NCI-H146 treated with DMSO at 0.1 percent for 48 hours (cell line): ENCODE measurements at regions not wholly inside any gene's neighbourhood (a gene's known extent, or its start where the extent isn't known, plus 50 kb on each side); places are given as distances from the start of the nearest gene placed in this dataset.

Experiments used
- DNase-seq: peaks from one replicate; lab custom pipeline; 2025; ENCODE audit not compliant: unreplicated experiment; lab: John Stamatoyannopoulos, UW

DNA sequence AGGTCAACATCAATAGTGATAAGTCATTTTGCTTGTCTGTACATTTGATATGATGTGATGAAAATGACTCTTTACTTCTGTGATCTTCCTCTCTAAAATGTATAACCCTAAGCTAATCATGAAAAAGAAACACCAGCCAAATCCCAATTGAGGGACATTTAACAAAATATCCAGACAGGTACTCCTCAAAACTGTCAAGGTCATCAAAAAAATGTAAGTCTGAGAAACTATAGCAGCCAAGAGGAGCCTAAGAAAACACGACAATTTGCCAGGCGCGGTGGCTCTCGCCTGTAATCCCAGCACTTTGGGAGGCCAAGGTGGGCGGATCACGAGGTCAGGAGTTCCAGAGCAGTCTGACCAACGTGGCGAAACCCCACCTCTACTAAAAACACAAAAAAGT, 708.5 kb upstream of the ID4 start:
- DNase-seq = no peak

DNA sequence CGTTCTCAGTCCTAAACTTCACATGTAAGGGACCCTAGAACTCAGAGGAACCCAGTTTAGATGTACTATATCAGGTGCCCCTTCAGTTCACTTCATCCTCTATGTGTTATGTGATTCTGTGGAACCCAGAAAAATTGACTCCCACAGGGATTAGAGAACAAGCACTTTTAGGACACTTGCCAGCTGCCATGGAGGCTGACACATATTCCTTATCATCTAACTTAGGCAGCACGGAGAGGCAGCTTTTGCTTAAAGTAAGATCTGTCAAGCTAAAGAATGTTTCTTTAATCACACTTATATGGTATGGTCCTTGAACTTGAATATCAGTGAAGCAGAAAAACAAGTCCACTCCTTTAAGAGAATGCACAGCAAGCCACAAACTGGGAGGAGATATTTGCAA, 701.5 kb upstream of the ID4 start:
- no peak for DNase-seq

DNA sequence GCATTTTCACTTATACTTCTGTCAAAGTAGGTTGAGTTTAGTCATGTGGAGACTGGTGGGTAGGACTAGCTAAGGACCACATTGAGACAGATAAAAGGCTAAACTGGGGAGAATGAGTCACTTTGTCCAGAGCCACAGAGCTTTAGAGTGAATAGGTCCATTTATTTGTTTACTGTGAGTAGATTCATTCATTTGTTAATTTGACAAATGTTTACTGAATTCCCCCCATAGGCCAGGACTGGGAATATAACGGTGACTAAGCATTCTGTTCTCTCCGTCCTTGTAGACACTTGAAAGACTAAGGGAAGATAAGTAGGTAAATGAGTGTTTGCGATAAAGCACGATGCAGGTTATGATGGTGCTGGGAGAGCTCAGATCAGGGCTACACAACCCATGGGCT, 699.7 kb upstream of the ID4 start:
- DNase-seq = no peak

DNA sequence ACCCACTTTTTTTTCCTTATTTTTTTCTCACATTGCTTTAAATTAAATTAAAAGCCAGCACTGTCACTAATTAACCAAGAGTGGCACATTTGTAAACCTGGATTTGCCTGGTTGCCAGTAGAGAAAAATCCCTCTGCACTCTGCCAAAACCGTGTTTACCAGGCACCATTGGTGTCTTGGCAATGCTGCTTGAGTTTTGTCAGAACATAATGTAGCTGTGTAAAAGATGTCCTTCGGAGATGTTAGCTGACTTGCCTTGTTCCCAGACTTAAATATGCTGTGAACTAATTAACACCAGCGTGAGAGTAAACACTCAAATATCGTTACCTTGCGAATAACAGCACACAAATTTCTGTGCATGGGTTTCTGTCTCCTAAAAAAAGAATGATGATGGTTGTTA, 694.9 kb upstream of the ID4 start:
- DNase-seq = no peak

DNA sequence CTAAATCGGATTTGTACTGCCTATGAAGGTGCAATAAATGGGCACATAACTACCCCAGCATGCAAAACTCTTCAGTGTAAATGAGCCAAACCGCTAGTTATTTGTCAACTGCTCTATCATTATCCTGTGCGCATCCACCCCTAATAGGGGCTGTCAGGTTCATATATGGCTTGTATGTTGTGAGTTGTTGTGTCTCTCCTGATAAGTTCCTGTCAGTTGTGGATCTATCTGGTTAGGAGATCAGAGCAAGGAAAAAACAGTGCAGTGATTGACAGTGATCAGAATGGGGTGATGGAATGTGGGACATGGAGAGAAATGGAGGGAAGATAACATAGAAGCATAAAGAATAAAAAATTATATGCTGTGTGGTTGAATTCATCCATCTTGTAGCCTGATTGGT, 686.9 kb upstream of the ID4 start:
- no peak for DNase-seq

DNA sequence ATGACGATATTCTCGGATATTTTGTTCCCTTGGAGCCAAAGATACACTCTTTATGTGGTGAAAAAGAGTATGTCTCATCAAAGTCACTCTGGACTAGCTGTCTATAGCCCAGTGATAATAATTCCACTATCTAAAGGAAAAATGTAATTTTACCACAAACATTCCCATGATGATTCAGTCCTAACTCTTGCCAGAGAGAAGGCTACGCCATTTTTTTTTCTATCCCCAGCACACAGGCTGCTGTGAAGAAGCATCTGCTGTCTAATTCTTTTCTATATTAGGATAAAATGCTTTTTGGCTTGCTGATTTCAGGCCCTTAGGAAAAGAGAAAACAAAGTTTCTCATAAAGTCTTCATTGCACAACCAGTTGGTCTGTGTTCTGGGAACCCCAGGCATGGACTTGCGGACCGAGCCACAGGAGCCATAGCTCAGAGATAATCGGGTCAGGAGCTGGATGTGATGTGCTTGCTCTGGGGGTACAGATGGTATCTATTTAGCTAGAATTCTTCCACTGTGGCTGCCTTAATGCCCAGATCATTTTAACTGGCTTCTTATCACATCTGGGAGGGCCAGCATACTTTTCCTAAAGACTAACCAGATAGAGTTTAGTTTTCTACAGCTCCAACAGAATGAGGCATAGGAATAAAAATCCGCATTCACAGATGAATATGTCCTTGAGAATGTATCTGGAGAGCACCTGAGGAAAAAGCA, 683.7 kb upstream of the ID4 start:
- DNase-seq = no peak

DNA sequence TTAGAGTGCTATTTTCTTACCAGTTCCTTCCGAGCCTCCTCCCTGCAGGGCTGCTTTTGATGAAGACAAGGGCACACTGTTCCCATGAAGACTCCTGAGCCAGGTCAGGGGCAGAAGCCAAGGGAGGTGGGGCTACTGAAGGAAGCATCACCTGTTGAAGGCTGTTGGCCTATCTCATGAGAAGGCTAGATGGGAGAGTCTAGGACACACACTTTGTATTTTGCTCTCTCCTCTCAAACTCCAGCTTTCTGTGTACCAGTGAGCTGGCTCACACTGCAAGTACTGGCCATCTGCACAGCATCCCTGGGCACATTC, 683.2 kb upstream of the ID4 start:
- DNase-seq = no peak

DNA sequence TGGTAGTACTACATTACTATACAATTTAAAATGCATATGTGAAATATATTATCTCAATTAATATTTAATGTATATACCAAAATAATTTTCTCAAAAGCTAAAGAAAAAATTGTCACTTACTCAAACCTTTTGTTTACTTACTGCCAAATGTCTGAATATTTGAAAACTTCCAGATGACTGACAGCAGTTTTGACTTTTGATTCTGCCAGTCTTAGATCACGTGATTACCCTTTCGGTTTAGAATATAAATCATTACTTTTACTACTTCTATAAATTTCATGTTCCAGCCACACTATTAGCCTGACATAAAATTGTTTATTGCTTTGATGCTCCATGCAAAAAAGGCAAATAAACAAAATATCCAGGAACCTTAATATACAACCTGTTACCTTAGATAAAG, 680.7 kb upstream of the ID4 start:
- no peak for DNase-seq

DNA sequence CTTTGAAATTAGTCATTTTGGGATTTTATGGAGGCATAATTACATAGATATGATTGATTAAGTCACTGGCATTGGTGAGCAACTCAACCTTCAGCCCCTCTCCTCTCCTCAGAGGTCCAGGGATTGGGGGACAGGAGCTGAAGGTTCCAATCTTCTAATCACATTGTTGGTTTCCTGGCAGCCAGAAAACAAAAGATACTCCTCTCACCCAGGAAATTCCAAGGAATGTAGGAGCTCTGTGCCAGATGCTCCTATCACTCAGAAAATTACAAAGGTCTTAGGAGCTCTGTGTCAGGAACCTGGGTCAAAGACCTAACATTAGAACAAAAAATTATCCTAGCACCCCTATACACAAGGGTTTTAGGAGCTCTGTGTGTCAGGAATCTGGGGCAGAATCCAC, 679.7 kb upstream of the ID4 start:
- no peak for DNase-seq

DNA sequence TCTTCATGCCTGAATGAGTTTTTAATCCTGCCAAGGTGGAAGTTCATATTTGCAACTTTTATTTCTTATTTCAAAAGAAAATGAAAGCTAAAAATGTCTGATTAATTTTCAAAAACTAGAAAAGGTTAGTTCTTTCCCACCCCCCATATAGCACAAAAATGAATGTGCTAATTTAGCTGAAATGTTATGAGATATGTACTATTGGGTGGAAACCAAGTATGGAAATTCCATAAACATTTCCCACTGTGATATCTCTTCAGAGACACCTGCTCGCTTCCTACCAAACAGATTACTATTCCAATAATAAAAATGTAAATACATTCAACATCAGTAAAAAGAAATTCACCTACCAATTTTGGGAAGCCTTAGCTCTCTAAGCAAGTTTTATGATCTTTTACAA, 678.6 kb upstream of the ID4 start:
- no peak for DNase-seq

DNA sequence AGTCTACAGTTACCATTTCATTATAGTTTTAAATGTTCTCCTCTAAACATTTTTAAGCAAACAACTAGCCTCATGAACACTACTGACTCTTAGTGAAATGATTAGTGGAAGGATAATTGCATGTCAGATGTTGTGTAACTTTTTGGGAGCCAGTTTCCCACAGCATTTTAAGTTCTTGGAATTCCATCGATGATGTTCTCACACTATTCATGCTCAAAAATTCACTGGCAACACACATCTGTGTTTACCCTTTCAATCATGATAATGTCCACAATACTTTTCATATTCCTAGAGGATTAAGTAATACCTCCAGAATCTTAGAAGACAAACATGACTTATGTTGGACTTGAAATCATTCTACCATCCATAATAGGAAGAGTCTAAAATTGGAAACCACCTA, 678.1 kb upstream of the ID4 start:
- DNase-seq = no peak

DNA sequence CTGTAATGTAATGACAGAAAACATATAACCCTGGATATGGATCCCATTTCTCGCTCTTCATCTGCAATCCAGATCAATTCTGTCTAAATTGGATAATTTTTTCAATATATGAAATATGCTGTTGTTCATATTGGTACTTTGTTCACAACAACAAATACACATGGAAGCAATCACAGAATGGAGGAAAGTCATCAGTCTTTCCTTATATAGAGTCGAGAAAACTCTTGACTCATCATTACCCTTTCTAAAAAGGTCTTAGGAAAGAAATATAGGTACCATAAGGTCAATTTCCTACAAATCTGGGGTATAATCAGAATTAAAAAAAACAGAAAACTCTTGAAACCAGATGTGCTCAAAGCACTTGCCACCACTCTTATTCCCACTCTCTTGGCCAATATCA, 677.6 kb upstream of the ID4 start:
- no peak for DNase-seq

DNA sequence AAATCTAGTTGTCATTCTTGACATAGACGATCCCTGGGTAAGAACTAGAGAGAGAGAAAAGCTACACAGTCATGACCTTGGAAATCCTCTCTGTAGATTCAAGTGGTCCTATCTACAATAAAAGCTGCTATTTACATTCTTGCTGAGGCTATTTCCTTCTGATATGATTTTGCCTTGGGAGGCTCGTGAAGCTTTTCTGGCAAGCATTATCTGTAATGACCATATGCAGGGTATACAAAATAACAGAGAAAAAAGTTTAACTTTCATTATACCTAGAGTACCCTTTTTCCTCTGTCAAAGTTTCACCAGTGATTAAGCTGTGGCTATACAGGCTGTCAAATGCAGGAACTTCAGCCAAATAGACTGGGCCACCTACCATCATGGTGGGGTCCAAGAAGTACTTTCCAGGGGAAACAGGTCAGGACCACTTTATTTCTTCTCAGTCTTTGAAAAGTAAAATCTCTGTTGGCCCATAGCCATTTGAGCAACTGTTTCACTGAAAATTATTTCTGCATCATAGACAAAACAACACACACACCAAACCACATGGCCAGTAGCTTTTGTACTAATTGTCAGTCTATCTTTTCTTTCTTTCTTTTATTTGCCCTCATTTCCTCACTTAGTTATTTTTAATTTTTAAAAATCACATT, 677.0 kb upstream of the ID4 start:
- no peak for DNase-seq

DNA sequence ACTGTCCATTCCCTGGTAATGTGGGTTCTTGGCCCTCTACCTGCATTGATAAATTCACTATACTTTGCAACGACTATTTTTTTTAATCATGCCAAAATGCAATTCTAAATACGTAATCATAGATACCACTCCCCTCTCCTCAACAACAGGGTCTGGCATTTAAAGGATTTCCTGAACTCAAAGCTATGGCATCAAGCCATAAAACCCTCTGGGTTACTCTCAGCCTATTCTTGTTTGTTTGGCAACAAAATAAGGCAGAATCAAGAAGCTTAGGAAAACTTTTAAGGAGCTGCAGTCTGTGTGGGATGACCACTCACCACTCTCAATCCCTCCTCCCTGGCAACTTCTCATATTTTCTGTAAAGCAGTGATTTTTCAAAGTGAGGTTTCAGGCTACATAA, 669.9 kb upstream of the ID4 start:
- DNase-seq = no peak

DNA sequence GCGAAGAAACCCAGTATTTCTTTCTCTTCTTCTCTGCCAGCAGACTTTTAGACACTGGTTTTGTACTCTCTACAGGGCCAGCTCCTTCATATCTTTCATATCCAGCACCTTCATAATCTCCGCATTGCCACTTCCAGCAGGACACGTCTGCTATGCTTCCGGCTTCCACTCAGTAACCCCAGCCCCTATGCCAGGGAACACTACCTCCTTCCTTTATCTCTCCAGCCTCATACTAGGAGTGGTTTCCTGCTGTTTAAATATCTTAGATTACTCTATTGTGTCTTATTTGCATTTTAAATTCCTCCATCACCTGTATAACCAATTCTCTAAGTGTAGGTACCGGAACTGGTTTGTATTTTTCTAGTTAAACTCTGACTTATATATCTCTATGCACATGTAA, 667.8 kb upstream of the ID4 start:
- no peak for DNase-seq

DNA sequence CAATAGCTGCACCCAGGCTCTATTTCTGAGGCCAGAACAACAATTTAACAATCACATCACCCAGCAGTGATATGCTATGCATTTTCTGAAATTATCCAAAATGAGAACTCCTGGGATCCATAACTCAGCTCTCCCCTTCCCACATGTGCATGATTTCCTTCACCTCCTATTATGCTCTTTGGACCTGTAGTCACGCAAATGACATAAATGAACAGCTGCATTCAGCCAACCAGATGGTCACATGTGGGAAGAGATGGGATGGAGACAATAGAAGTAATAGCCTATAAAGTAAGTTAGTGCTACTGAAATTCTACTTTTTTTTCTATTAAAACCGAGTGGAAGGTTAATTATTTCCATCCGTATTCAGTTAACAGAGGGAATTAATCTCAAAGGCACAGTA, 662.1 kb upstream of the ID4 start:
- DNase-seq = no peak

DNA sequence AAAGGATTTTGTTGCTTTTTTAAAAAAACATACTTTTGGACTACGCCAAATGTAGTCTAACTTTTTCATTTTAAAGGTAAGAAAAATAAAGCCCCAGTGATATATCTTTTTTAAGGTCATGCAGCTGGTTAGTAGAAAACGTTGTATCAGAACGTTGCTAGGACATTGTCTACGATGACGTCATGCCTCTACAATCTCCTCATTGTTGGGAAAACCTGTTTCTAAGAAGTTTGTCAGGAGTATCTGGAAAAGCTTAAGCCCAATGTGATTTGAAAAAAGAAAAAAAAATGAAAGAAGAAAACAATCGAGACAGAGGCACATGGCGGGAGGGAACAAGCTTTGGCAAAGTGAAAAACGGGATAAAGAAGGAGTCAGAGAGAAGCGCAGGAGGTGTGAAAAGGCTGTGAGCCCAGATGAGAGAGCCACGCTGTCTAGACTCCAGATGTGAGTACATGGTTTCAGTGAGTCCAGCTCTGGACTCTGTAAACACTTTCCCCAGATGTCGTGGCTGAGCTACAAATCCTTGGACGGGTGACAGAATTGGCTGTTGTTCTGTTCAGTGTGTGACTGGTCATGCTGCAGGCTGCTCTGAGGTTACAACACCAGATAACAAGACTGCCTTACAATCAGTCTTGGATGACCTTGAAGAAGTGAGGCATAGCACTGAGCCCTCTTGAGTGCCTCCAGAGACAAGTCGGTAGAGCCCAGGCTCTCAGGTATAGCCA, 656.7 kb upstream of the ID4 start:
- DNase-seq = no peak

DNA sequence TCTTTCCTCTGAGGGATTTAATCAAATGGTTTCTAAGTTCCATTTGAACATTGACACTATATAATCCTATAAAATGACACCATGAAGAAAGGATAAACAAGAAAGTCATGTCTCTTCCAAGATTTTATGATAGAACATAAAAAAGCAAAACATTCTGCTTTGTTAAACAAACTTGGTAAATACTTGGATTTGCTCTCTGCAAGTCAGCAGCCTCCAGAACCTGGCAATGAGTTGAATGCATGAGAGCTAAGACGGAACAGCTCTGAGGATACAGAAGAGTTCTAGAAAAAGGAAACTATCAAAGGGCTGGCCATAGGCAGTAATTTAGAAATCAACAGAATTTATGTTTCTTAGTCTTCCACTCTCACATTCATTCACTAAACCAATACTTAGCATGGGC, 656.0 kb upstream of the ID4 start:
- no peak for DNase-seq

DNA sequence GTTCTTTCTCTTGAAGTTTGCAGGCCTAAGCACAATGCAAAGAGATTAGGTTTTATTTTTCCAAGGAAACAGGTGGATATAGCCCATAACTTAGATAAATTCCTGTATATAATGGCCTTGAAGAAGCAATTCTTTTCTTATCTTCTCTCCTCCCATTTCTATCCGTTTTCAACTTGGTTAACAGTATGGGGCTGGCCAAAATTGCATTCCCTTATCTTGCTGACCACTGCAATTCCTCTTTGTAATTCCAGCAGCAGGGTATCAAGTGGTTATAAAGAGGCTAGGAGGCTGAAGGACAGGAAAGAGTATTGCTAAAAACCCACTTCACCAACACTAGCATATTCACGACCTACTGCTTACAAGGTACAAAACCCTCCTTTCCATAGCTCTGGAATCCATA, 643.5 kb upstream of the ID4 start:
- no peak for DNase-seq

DNA sequence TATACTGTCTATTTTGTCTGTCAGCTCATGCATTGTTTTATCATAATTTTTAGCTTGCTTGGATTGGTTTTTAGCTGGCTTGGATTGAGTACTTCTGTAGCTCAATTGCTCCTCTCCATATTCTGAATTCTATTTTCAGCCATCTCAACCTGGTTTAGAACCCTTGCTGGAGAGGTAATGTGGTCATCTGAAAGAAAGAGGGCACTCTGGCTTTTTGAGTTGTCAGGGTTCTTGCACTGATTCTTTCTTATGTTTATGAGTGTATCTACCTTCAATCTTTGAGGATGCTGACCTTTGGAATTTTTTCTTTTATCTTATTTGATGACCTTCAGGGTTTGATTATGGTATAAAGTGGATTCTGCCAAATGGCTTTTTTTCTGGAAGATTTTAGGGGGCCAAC, 632.7 kb upstream of the ID4 start:
- no peak for DNase-seq

DNA sequence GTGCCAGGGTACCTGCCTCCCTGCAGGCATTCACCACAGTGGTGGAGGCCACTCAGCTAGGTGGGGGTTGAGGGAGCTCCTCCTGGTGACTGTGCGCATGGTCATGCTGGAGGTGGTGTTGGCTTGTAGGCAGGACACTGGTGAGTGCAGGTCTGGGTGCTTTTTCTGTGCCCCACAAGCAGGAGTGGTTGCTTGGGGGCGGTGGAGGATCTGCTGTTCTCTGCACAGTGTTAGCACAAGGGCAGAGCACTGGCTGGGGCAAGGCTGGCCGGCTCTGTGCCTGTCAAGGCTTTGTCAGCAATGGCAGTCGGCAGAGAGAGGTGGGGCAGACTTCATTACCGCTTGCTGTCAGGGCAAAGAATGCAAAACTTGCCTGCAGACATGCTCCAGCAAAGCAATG, 632.1 kb upstream of the ID4 start:
- DNase-seq = no peak

DNA sequence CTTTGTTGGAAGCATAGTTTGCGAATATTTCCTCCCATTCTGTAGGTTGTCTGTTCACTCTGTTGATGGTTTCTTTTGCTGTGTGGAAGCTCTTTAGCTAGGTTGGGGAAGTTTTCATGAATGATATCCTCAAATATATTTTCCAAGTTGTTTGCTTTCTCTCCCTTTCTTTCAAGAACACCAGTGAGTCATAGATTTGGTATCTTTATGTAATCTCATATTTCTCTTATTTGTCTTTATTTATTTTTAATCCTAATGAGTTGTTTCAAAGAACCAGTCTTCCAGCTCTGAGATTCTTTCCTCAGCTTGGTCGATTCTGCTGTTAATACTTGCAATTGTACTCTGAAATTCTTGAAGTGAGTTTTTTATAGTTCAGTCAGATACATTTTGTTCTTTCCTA, 628.0 kb upstream of the ID4 start:
- no peak for DNase-seq
